ENCODE measurements at regions not wholly inside any gene's neighbourhood (a gene's known extent, or its start where the extent isn't known, plus 50 kb on each side); places are given as distances from the start of the nearest gene placed in this dataset.

GRCh38 chr4:163955288-163955687 lies 460.8 kb downstream of the TMA16 start:
- Histone ChIP-seq H3K4me1 (ENCODE audit: control insufficient read depth in 4 of 4, insufficient read depth in 4 of 4, low read length in 3 of 4) (no peaks in the 10 kb centered on the region), H3K27ac (ENCODE audit: low read depth in 1 of 2, low read length in 2 of 2) (no peak overlapping the region), H3K9me3 (ENCODE audit: control insufficient read depth in 4 of 4, low read length in 3 of 4) (peaks cover 0 to under 1% (median 0%) of the 10 kb centered on the region in 4 donors), H3K36me3 (ENCODE audit: control insufficient read depth in 4 of 4, insufficient read depth in 3 of 4, low read depth in 1 of 4, low read length in 3 of 4) (no peaks in the 10 kb centered on the region), H3K4me3 (ENCODE audit: low read depth in 1 of 3, low read length in 3 of 3) (no peak overlapping the region), H3K9ac (ENCODE audit: low read depth in 1 of 2, low read length in 2 of 2) (no peak overlapping the region), H3K27me3 (ENCODE audit: control insufficient read depth in 4 of 4, insufficient read depth in 4 of 4, low read length in 3 of 4) (peaks cover 0 to 3% (median 0%) of the 10 kb centered on the region in 4 donors)
- TF ChIP-seq EGR1 (IDR thresholded peaks at IDR 0.05; ENCODE audit: low read depth in 2 of 2) (no peak), REST (IDR thresholded peaks at IDR 0.05) (no peak), YY1 (IDR thresholded peaks at IDR 0.05) (no peak), RAD21 (IDR thresholded peaks at IDR 0.05) (no peak), GABPA (IDR thresholded peaks at IDR 0.05 in 1 of 2, conservative IDR thresholded peaks at IDR 0.05 in 1 of 2) (no peak)
- TF ChIP-seq, protein P1, sequence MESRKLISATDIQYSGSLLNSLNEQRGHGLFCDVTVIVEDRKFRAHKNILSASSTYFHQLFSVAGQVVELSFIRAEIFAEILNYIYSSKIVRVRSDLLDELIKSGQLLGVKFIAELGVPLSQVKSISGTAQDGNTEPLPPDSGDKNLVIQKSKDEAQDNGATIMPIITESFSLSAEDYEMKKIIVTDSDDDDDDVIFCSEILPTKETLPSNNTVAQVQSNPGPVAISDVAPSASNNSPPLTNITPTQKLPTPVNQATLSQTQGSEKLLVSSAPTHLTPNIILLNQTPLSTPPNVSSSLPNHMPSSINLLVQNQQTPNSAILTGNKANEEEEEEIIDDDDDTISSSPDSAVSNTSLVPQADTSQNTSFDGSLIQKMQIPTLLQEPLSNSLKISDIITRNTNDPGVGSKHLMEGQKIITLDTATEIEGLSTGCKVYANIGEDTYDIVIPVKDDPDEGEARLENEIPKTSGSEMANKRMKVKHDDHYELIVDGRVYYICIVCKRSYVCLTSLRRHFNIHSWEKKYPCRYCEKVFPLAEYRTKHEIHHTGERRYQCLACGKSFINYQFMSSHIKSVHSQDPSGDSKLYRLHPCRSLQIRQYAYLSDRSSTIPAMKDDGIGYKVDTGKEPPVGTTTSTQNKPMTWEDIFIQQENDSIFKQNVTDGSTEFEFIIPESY (IDR thresholded peaks at IDR 0.05) = no peak
- DNase-seq (ENCODE audit: low spot score) = no peak
- WGBS = 63% methylated on average over 4 of the region's 4 CpGs

- H3K27ac ChIP-seq (ENCODE audit: low read depth in 1 of 2, low read length in 2 of 2) = no peak overlapping the region
- H3K4me3 ChIP-seq (ENCODE audit: low read depth in 1 of 3, low read length in 3 of 3) = no peak overlapping the region
- no peaks in the 10 kb centered on the region for H3K4me1 ChIP-seq (ENCODE audit: control insufficient read depth in 4 of 4, insufficient read depth in 4 of 4, low read length in 3 of 4)
- no peak for TF ChIP-seq FOXA1 (IDR thresholded peaks at IDR 0.05)
- no peak for TF ChIP-seq ATF3 (IDR thresholded peaks at IDR 0.05)
- TF ChIP-seq HNF4A (conservative IDR thresholded peaks at IDR 0.05) = no peak
- no peak for TF ChIP-seq RAD21 (IDR thresholded peaks at IDR 0.05)
- H3K36me3 ChIP-seq (ENCODE audit: control insufficient read depth in 4 of 4, insufficient read depth in 3 of 4, low read depth in 1 of 4, low read length in 3 of 4) = no peaks in the 10 kb centered on the region
- H3K27me3 ChIP-seq (ENCODE audit: control insufficient read depth in 4 of 4, insufficient read depth in 4 of 4, low read length in 3 of 4) = peaks cover 0 to 3% (median 0%) of the 10 kb centered on the region in 4 donors
- H3K9me3 ChIP-seq (ENCODE audit: control insufficient read depth in 4 of 4, low read length in 3 of 4) = peaks cover 0 to 2% (median 0%) of the 10 kb centered on the region in 4 donors
- no peak for DNase-seq (ENCODE audit: low spot score)
- WGBS = 58% methylated on average over 2 of the region's 2 CpGs
- H3K9ac ChIP-seq (ENCODE audit: low read depth in 1 of 2, low read length in 2 of 2) = no peak overlapping the region
Measured at GRCh38 chr4:163958751-163959150, 464.3 kb downstream of the TMA16 start.

- Histone ChIP-seq H3K9me3 (ENCODE audit: control insufficient read depth in 4 of 4, low read length in 3 of 4) (peaks cover 0 to 2% (median 0%) of the 10 kb centered on the region in 4 donors), H3K36me3 (ENCODE audit: control insufficient read depth in 4 of 4, insufficient read depth in 3 of 4, low read depth in 1 of 4, low read length in 3 of 4) (no peaks in the 10 kb centered on the region), H3K27ac (ENCODE audit: low read depth in 1 of 2, low read length in 2 of 2) (no peak overlapping the region), H3K9ac (ENCODE audit: low read depth in 1 of 2, low read length in 2 of 2) (no peak overlapping the region), H3K27me3 (ENCODE audit: control insufficient read depth in 4 of 4, insufficient read depth in 4 of 4, low read length in 3 of 4) (peaks cover 0 to 3% (median 0%) of the 10 kb centered on the region in 4 donors), H3K4me1 (ENCODE audit: control insufficient read depth in 4 of 4, insufficient read depth in 4 of 4, low read length in 3 of 4) (no peaks in the 10 kb centered on the region), H3K4me3 (ENCODE audit: low read depth in 1 of 3, low read length in 3 of 3) (no peak overlapping the region)
- WGBS = 68% methylated on average over 6 of the region's 6 CpGs
- no peak for DNase-seq (ENCODE audit: low spot score)
- no peak for TF ChIP-seq REST (IDR thresholded peaks at IDR 0.05)
- no peak for TF ChIP-seq MAX (IDR thresholded peaks at IDR 0.05)
- no peak for TF ChIP-seq FOXA2 (IDR thresholded peaks at IDR 0.05)
- no peak for TF ChIP-seq ATF3 (IDR thresholded peaks at IDR 0.05)
- TF ChIP-seq HNF4G (IDR thresholded peaks at IDR 0.05) = no peak
- TF ChIP-seq NR2F2 (IDR thresholded peaks at IDR 0.05) = no peak
- TF ChIP-seq FOXA1 (IDR thresholded peaks at IDR 0.05) = no peak
- TF ChIP-seq, protein P2, sequence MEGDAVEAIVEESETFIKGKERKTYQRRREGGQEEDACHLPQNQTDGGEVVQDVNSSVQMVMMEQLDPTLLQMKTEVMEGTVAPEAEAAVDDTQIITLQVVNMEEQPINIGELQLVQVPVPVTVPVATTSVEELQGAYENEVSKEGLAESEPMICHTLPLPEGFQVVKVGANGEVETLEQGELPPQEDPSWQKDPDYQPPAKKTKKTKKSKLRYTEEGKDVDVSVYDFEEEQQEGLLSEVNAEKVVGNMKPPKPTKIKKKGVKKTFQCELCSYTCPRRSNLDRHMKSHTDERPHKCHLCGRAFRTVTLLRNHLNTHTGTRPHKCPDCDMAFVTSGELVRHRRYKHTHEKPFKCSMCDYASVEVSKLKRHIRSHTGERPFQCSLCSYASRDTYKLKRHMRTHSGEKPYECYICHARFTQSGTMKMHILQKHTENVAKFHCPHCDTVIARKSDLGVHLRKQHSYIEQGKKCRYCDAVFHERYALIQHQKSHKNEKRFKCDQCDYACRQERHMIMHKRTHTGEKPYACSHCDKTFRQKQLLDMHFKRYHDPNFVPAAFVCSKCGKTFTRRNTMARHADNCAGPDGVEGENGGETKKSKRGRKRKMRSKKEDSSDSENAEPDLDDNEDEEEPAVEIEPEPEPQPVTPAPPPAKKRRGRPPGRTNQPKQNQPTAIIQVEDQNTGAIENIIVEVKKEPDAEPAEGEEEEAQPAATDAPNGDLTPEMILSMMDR (IDR thresholded peaks at IDR 0.05; ENCODE audit: low read depth, low read length, missing input control) = no peak
- no peak for TF ChIP-seq RAD21 (IDR thresholded peaks at IDR 0.05)
- TF ChIP-seq GABPA (IDR thresholded peaks at IDR 0.05 in 1 of 2, conservative IDR thresholded peaks at IDR 0.05 in 1 of 2) = no peak
- no peak for TF ChIP-seq YY1 (IDR thresholded peaks at IDR 0.05)
- TF ChIP-seq JUND (IDR thresholded peaks at IDR 0.05) = no peak
- TF ChIP-seq RXRA (IDR thresholded peaks at IDR 0.05) = no peak
Measured at GRCh38 chr4:163959932-163960331, 465.4 kb downstream of the TMA16 start.

Measured in liver (tissue), 8 donors.